K562 (cell line): ENCODE measurements at regions not wholly inside any gene's neighbourhood (a gene's known extent, or its start where the extent isn't known, plus 50 kb on each side); places are given as distances from the start of the nearest gene placed in this dataset.

ENCODE experiments used
- ATAC-seq: fragments of 200-7000 bp; cut with Tn5 transposase; 3 replicates; pipeline ENCODE4 v1.9.1; 2020; ENCODE audit warnings: moderate library complexity
- BruUV-seq: library from RNA; stranded (reverse); fragments of 400-500 nt; replicated peaks from 2 replicates; lab custom pipeline; 2021; lab: Mats Ljungman, UMichigan
- CTCF ChIA-PET: fragments of 300-600 bp; formaldehyde crosslinking; extraction: SDS; loops from one replicate; lab custom pipeline; 2021; ENCODE audit warnings: low intra/inter-chr PET ratio; lab: Yijun Ruan, JAX
- POLR2A ChIA-PET: fragments of 300-600, 350-650 bp; sonication (Branson Sonifier 250); formaldehyde crosslinking; extraction: SDS; loops from one replicate; lab custom pipeline; 2021; ENCODE audit warnings: antibody characterized with exemption, inconsistent platforms; lab: Yijun Ruan, JAX
- DNase-seq, 4 experiments: peaks; one replicate each; pipeline versions ENCODE4 v3.0.0 to v3.0.0-alpha.2; 2011 to 2018; ENCODE audit warnings: low spot score in 3 of 4, mixed read lengths in 3 of 4; ENCODE audit errors: extremely low read depth in 1 of 4
- FAIRE-seq: peaks from 2 replicates; lab custom pipeline; 2011; peaks lifted over from hg19 to GRCh38; lab: Jason Lieb, UNC
- H2AFZ ChIP-seq: 2 replicates; pipeline ENCODE4 v1.6.0; 2011; ENCODE audit warnings: low read depth, low read length, control low read depth, inconsistent platforms
- H3K27ac ChIP-seq: fragments of 200-600 bp; 3 replicates; pipeline ENCODE4 v1.8.0; 2011; ENCODE audit warnings: low read depth, mild to moderate bottlenecking, control low read depth, inconsistent platforms, low read length, moderate library complexity, mixed read lengths; ENCODE audit errors: extremely low read depth
- H3K27me3 ChIP-seq, 2 experiments: fragments of 300-600 bp in 1 of 2; 2 replicates in 1 of 2; 3 replicates in 1 of 2; pipeline versions ENCODE4 v1.6.0 to v1.8.0; 2011; ENCODE audit warnings: inconsistent platforms in 2 of 2, low read length in 2 of 2, mild to moderate bottlenecking in 1 of 2, mixed read lengths in 1 of 2, moderate library complexity in 1 of 2; ENCODE audit not compliant: control insufficient read depth in 2 of 2, insufficient read depth in 2 of 2
- H3K36me3 ChIP-seq: fragments of 300-600 bp; 3 replicates; pipeline ENCODE4 v1.8.0; 2011; ENCODE audit warnings: mild to moderate bottlenecking, low read length, inconsistent platforms; ENCODE audit not compliant: control insufficient read depth, insufficient read depth
- H3K4me1 ChIP-seq, 2 experiments: fragments of 200-600 bp in 1 of 2; replicated peaks in 1 of 2; 2 replicates in 1 of 2; 3 replicates in 1 of 2; pipeline versions ENCODE4 v1.5.1 to v1.8.0; 2011; ENCODE audit warnings: inconsistent platforms in 2 of 2, low read length in 2 of 2, mild to moderate bottlenecking in 1 of 2, mixed read lengths in 1 of 2, moderate library complexity in 1 of 2; ENCODE audit not compliant: control insufficient read depth in 2 of 2, insufficient read depth in 2 of 2
- H3K4me2 ChIP-seq: 2 replicates; pipeline ENCODE4 v1.6.1; 2011; ENCODE audit warnings: low read length, control low read depth, inconsistent platforms, mixed read lengths; ENCODE audit not compliant: insufficient read depth
- H3K4me3 ChIP-seq: fragments of 200-600 bp; sonication (generic), shearing (Covaris generic); 2 replicates; pipeline ENCODE4 v1.5.1; 2016; ENCODE audit warnings: control low read depth, inconsistent platforms
- H3K79me2 ChIP-seq: fragments of 200-600 bp; 3 replicates; pipeline ENCODE4 v1.8.0; 2011; ENCODE audit warnings: low read length, inconsistent platforms; ENCODE audit not compliant: control insufficient read depth, insufficient read depth
- H3K9ac ChIP-seq, 2 experiments: 2 replicates each; pipeline versions ENCODE4 v1.6.0 to v1.6.1; 2011; ENCODE audit warnings: low read depth in 2 of 2, low read length in 2 of 2, control low read depth in 1 of 2, inconsistent platforms in 1 of 2, mild to moderate bottlenecking in 1 of 2, mixed read lengths in 1 of 2; ENCODE audit not compliant: insufficient read depth in 1 of 2
- H3K9me1 ChIP-seq: one replicate; pipeline ENCODE4 v1.6.0; 2011; ENCODE audit warnings: inconsistent platforms, mild to moderate bottlenecking, low read length, moderate library complexity; ENCODE audit not compliant: control insufficient read depth, insufficient read depth
- H3K9me3 ChIP-seq: replicated peaks from 2 replicates; pipeline ENCODE4 v1.5.1; 2011; ENCODE audit warnings: low read depth, low read length, inconsistent platforms; ENCODE audit not compliant: control insufficient read depth, insufficient read depth
- H4K20me1 ChIP-seq: replicated peaks from 2 replicates; pipeline ENCODE4 v1.6.1; 2011; ENCODE audit warnings: low read length, inconsistent platforms, mixed read lengths; ENCODE audit not compliant: control insufficient read depth, insufficient read depth
- CHD2 ChIP-seq: IDR thresholded peaks from 2 replicates; pipeline ENCODE4 v1.6.1; 2011; ENCODE audit warnings: low read depth, low read length
- DACH1 ChIP-seq: fragments of 450-650 bp; IDR thresholded peaks from 2 replicates; pipeline ENCODE4 v1.6.1; 2018; ENCODE audit not compliant: partially characterized antibody
- FOS ChIP-seq: IDR thresholded peaks from 3 replicates; pipeline ENCODE4 v1.6.1; 2011; ENCODE audit not compliant: insufficient read length; ENCODE audit errors: extremely low read depth
- HMGN3 ChIP-seq: IDR thresholded peaks from 2 replicates; pipeline ENCODE4 v1.6.1; 2011; ENCODE audit warnings: borderline replicate concordance, low read depth, mild to moderate bottlenecking, mixed read lengths, low read length; ENCODE audit not compliant: insufficient read length; ENCODE audit errors: extremely low read depth
- KLF13 ChIP-seq: fragments of 450-650 bp; IDR thresholded peaks from 2 replicates; pipeline ENCODE4 v1.6.1; 2016; ENCODE audit warnings: missing genetic modification characterization, low read depth, mild to moderate bottlenecking, missing compliant biosample characterization, moderate library complexity, borderline replicate concordance
- L3MBTL2 ChIP-seq: fragments of 450-650 bp; IDR thresholded peaks from 2 replicates; pipeline ENCODE4 v1.6.1; 2016; ENCODE audit warnings: mild to moderate bottlenecking, moderate library complexity
- NCOA4 ChIP-seq: fragments of 450-650 bp; IDR thresholded peaks from 2 replicates; pipeline ENCODE4 v1.6.1; 2018; ENCODE audit warnings: mild to moderate bottlenecking; ENCODE audit not compliant: partially characterized antibody
- SETDB1 ChIP-seq: IDR thresholded peaks from one replicate; pipeline ENCODE4 v1.6.1; 2012; ENCODE audit warnings: low read length, control low read depth, inconsistent platforms
- THRAP3 ChIP-seq: fragments of 450-650 bp; IDR thresholded peaks from 2 replicates; pipeline ENCODE4 v1.6.1; 2016; ENCODE audit warnings: mild to moderate bottlenecking, inconsistent platforms, borderline replicate concordance
- U2AF2 ChIP-seq: fragments of 200-400 bp; formaldehyde crosslinking; optimal IDR thresholded peaks from 2 replicates; pipeline ENCODE3; 2017; ENCODE audit warnings: low read depth, mild to moderate bottlenecking, low read length
- ZNF41 ChIP-seq: fragments of 250-450 bp; sonication (Bioruptor Pico); conservative IDR thresholded peaks from 2 replicates; pipeline ENCODE4 v1.4.0; 2020; ENCODE audit warnings: mild to moderate bottlenecking
- ZNF507 ChIP-seq: conservative IDR thresholded peaks from 2 replicates; pipeline ENCODE4 v1.6.1; 2017; ENCODE audit warnings: missing genetic modification characterization, missing compliant biosample characterization
- WGBS: fragments of 100-300 bp; shearing (Covaris generic); methylation state at CpG from one replicate; pipeline ENCODE4 v1.1.6; 2016; ENCODE audit warnings: low coverage, mixed read lengths; ENCODE audit not compliant: insufficient coverage; ENCODE audit errors: missing lambda C conversion rate; 5-methylcytosine and 5-hydroxymethylcytosine counted together
- in situ Hi-C: fragments of 300-500 bp; cut with MboI; formaldehyde crosslinking; loops from 4 replicates; pipeline ENCODE4 v1.15.0; 2018; ENCODE audit warnings: inconsistent platforms, mixed read lengths
- intact Hi-C: fragments of 100-400 bp; cut with micrococcal nuclease; formaldehyde crosslinking; loops from 2 replicates; pipeline ENCODE4 v1.14.2; 2022
- TF ChIP-seq, protein P1 (sequence below): fragments of 250-450 bp; sonication (Bioruptor Pico); IDR thresholded peaks from 2 replicates; pipeline ENCODE4 v1.8.0; 2021; ENCODE audit warnings: mild to moderate bottlenecking, moderate library complexity
- TF ChIP-seq, protein P2 (sequence below): sonication (generic); formaldehyde crosslinking; IDR thresholded peaks from 2 replicates; pipeline ENCODE4 v1.8.0; 2022; ENCODE audit warnings: mild to moderate bottlenecking, missing genetic modification reagents
- TF ChIP-seq, protein P3 (sequence below), 3 experiments: IDR thresholded peaks in 2 of 3; conservative IDR thresholded peaks in 1 of 3; 2 replicates each; pipeline ENCODE4 v1.5.1; 2011 to 2012; ENCODE audit warnings: low read length in 3 of 3, mild to moderate bottlenecking in 3 of 3, control low read depth in 2 of 3, improper control_type of control experiment in 1 of 3, inconsistent platforms in 1 of 3, low read depth in 1 of 3, mixed read lengths in 1 of 3, moderate library complexity in 1 of 3; ENCODE audit not compliant: insufficient read depth in 2 of 3
- TF ChIP-seq, protein P4 (sequence below): fragments of 450-650 bp; IDR thresholded peaks from 2 replicates; pipeline ENCODE4 v1.6.1; 2016; ENCODE audit warnings: borderline replicate concordance

DNA sequence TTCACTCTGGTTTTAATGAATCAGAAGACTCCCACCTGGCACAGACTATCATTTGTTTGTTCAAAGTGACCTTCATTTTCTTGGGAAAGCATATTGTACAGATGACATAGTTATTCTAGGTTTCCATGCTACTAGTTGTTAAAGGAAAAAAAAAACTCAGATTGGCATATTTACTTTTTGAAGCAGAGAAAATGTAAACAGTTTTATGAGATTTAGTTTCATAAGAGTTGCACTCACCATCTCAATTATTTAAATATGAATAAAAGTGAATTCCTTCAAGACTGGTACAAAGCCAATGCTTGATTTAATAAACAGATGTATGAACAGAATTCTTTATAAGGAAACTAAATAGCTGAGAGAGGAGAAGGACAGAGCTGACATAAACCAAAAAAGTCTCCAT, 280.3 kb upstream of the UGT8 start (continued):
- TF ChIP-seq, protein P1, sequence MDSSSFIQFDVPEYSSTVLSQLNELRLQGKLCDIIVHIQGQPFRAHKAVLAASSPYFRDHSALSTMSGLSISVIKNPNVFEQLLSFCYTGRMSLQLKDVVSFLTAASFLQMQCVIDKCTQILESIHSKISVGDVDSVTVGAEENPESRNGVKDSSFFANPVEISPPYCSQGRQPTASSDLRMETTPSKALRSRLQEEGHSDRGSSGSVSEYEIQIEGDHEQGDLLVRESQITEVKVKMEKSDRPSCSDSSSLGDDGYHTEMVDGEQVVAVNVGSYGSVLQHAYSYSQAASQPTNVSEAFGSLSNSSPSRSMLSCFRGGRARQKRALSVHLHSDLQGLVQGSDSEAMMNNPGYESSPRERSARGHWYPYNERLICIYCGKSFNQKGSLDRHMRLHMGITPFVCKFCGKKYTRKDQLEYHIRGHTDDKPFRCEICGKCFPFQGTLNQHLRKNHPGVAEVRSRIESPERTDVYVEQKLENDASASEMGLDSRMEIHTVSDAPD (CRISPR knock-in tag) = no peak
- no peak for TF ChIP-seq ZNF507 (tag)
- no peak for TF ChIP-seq FOS
- TF ChIP-seq DACH1 = no peak
- TF ChIP-seq SETDB1 = no peak
- no peak for TF ChIP-seq U2AF2
- TF ChIP-seq L3MBTL2 = no peak
- no peak for TF ChIP-seq CHD2
- no peak for TF ChIP-seq ZNF41 (CRISPR knock-in tag)
- TF ChIP-seq, all 486 proteins: peak for 0

DNA sequence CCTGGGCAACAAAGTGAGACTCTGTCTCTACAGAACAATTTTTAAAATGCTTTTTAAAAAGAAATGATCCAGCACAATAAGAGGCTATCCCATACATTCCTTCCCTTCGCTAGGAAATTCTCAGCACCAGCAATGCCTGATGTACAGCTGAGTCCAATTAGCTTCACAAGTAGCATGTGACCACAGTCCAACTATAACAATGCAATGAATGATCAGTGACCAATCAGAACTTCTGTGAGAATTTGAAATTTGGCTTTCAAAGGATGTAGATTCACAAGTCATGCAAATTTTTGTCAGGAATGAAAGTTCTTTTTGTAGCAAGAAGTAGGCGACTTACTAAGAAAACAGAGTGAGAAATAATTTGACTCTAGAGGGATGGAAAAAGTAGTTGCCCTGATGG, 278.5 kb upstream of the UGT8 start:
- 0% methylated on average over 2 of the region's 2 CpGs for WGBS
- Histone ChIP-seq H3K27me3 (no peaks in the 10 kb centered on the region), H3K4me1 (no peaks in the 10 kb centered on the region), H3K36me3 (no peaks in the 10 kb centered on the region), H2AFZ (no peak overlapping the region), H3K4me3 (no peak overlapping the region), H3K4me2 (no peak overlapping the region), H3K9me3 (no peaks in the 10 kb centered on the region), H3K9ac (no peak overlapping the region), H3K9me1 (no peaks in the 10 kb centered on the region), H3K79me2 (no peaks in the 10 kb centered on the region), H4K20me1 (no peaks in the 10 kb centered on the region), H3K27ac (no peak overlapping the region)
- ChIA-PET CTCF (no interaction called here), POLR2A (no interaction called here)
- in situ Hi-C loops = no loop called here
- FAIRE-seq (no peak), DNase-seq (no peak), ATAC-seq (no peak)
- no TSS peak for BruUV-seq
- intact Hi-C loops = no loop called here
- TF ChIP-seq, protein P2, sequence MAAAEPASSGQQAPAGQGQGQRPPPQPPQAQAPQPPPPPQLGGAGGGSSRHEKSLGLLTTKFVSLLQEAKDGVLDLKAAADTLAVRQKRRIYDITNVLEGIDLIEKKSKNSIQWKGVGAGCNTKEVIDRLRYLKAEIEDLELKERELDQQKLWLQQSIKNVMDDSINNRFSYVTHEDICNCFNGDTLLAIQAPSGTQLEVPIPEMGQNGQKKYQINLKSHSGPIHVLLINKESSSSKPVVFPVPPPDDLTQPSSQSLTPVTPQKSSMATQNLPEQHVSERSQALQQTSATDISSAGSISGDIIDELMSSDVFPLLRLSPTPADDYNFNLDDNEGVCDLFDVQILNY (CRISPR knock-in tag) = no peak
- TF ChIP-seq, protein P3, sequence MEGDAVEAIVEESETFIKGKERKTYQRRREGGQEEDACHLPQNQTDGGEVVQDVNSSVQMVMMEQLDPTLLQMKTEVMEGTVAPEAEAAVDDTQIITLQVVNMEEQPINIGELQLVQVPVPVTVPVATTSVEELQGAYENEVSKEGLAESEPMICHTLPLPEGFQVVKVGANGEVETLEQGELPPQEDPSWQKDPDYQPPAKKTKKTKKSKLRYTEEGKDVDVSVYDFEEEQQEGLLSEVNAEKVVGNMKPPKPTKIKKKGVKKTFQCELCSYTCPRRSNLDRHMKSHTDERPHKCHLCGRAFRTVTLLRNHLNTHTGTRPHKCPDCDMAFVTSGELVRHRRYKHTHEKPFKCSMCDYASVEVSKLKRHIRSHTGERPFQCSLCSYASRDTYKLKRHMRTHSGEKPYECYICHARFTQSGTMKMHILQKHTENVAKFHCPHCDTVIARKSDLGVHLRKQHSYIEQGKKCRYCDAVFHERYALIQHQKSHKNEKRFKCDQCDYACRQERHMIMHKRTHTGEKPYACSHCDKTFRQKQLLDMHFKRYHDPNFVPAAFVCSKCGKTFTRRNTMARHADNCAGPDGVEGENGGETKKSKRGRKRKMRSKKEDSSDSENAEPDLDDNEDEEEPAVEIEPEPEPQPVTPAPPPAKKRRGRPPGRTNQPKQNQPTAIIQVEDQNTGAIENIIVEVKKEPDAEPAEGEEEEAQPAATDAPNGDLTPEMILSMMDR (IDR thresholded peaks at IDR 0.05 in 2 of 3, conservative IDR thresholded peaks at IDR 0.05 in 1 of 3; ENCODE audit: insufficient read depth in 2 of 3, low read depth in 1 of 3, low read length in 3 of 3) = no peak
- no peak for TF ChIP-seq NCOA4
- TF ChIP-seq, protein P4, sequence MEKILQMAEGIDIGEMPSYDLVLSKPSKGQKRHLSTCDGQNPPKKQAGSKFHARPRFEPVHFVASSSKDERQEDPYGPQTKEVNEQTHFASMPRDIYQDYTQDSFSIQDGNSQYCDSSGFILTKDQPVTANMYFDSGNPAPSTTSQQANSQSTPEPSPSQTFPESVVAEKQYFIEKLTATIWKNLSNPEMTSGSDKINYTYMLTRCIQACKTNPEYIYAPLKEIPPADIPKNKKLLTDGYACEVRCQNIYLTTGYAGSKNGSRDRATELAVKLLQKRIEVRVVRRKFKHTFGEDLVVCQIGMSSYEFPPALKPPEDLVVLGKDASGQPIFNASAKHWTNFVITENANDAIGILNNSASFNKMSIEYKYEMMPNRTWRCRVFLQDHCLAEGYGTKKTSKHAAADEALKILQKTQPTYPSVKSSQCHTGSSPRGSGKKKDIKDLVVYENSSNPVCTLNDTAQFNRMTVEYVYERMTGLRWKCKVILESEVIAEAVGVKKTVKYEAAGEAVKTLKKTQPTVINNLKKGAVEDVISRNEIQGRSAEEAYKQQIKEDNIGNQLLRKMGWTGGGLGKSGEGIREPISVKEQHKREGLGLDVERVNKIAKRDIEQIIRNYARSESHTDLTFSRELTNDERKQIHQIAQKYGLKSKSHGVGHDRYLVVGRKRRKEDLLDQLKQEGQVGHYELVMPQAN = no peak
- TF ChIP-seq HMGN3 = no peak
- no peak for TF ChIP-seq THRAP3
- TF ChIP-seq KLF13 (tag) = no peak
